ENCODE measurements at regions not wholly inside any gene's neighbourhood (a gene's known extent, or its start where the extent isn't known, plus 50 kb on each side); places are given as distances from the start of the nearest gene placed in this dataset.
A peak's percentile ranks its signal among the peaks of the same experiment; 100 is the strongest.

GRCh38 chr6:125363824-125364165 is 62.0 kb upstream of the HDDC2 start (continued):
- 0 out of 2 replicates have a peak, but pooled peaks have one; percentile 24 for TF ChIP-seq FOXP1 (CRISPR knock-in tag; IDR thresholded peaks at IDR 0.05; ENCODE audit: borderline replicate concordance)
- no peak for TF ChIP-seq AR (CRISPR knock-in tag; IDR thresholded peaks at IDR 0.05)

- no peaks in the 10 kb centered on the region for H3K9me3 Mint-ChIP-seq
- no peak overlapping the region for H3K4me3 Mint-ChIP-seq
- ChIA-PET POLR2A (no interaction called here), CTCF (no interaction called here)
- ATAC-seq (no peak), DNase-seq (ENCODE audit: low spot score) (no peak)
- H3K36me3 Mint-ChIP-seq: no peaks in the 10 kb centered on the region
- H3K27ac Mint-ChIP-seq: no peak overlapping the region
- TF ChIP-seq ETV6 (CRISPR knock-in tag; IDR thresholded peaks at IDR 0.05) (no peak), CBFB (CRISPR knock-in tag; IDR thresholded peaks at IDR 0.05; ENCODE audit: low read depth) (no peak), ESRRA (CRISPR knock-in tag; IDR thresholded peaks at IDR 0.05; ENCODE audit: borderline replicate concordance) (no peak), RELA (CRISPR knock-in tag; IDR thresholded peaks at IDR 0.05; ENCODE audit: borderline replicate concordance) (no peak), IRF1 (CRISPR knock-in tag; IDR thresholded peaks at IDR 0.05) (no peak), ZNF512 (CRISPR knock-in tag; IDR thresholded peaks at IDR 0.05; ENCODE audit: borderline replicate concordance) (no peak), MYBL2 (CRISPR knock-in tag; IDR thresholded peaks at IDR 0.05) (no peak), ZNF396 (CRISPR knock-in tag; IDR thresholded peaks at IDR 0.05; ENCODE audit: borderline replicate concordance) (no peak), SMAD3 (CRISPR knock-in tag; IDR thresholded peaks at IDR 0.05; ENCODE audit: borderline replicate concordance) (no peak), ZNF423 (CRISPR knock-in tag; IDR thresholded peaks at IDR 0.05) (no peak), ATF2 (CRISPR knock-in tag; IDR thresholded peaks at IDR 0.05; ENCODE audit: borderline replicate concordance, low read depth) (no peak), ELF4 (CRISPR knock-in tag; IDR thresholded peaks at IDR 0.05; ENCODE audit: low read depth) (no peak), USF2 (CRISPR knock-in tag; IDR thresholded peaks at IDR 0.05) (no peak), ZMAT4 (CRISPR knock-in tag; IDR thresholded peaks at IDR 0.05) (no peak), EMX1 (CRISPR knock-in tag; IDR thresholded peaks at IDR 0.05) (no peak), JUN (CRISPR knock-in tag; IDR thresholded peaks at IDR 0.05) (no peak), NFE2L1 (CRISPR knock-in tag; IDR thresholded peaks at IDR 0.05) (no peak)
- H3K27me3 Mint-ChIP-seq (ENCODE audit: low read depth): peaks cover 39% of the 10 kb centered on the region
- H3K4me1 Mint-ChIP-seq: peaks cover 43% of the 10 kb centered on the region
Observed at GRCh38 chr6:125365230-125365629, 63.5 kb upstream of the HDDC2 start.

Measured in WTC11 (cell line).